Endothelial cell of umbilical vein (primary cell): ENCODE measurements at regions not wholly inside any gene's neighbourhood (a gene's known extent, or its start where the extent isn't known, plus 50 kb on each side); places are given as distances from the start of the nearest gene placed in this dataset.

ENCODE experiments used
- BruUV-seq: library from RNA; stranded (reverse); fragments of 400-500 nt; replicated peaks from 2 replicates; lab custom pipeline; 2021; lab: Mats Ljungman, UMichigan
- CTCF ChIA-PET: fragments of 300-600, 350-600 bp; sonication (Branson Sonifier 250); formaldehyde crosslinking; loops from one replicate; lab custom pipeline; 2021; ENCODE audit warnings: antibody characterized with exemption, inconsistent platforms; lab: Charles Lee
- POLR2A ChIA-PET: fragments of 300-600, 350-600 bp; sonication (Branson Sonifier 250); formaldehyde crosslinking; loops from one replicate; lab custom pipeline; 2021; ENCODE audit warnings: antibody characterized with exemption, inconsistent platforms; lab: Charles Lee
- DNase-seq: peaks from one replicate; pipeline ENCODE4 v3.0.0-alpha.2; 2011; ENCODE audit warnings: low read depth, low spot score
- FAIRE-seq: peaks from 2 replicates; lab custom pipeline; 2011; peaks lifted over from hg19 to GRCh38; lab: Jason Lieb, UNC
- H2AFZ ChIP-seq: 2 replicates; pipeline ENCODE4 v1.6.0; 2012; ENCODE audit warnings: low read depth, low read length, control low read depth, inconsistent platforms
- H3K27ac ChIP-seq: 2 replicates; pipeline ENCODE4 v1.5.1; 2011; ENCODE audit warnings: low read depth, mild to moderate bottlenecking, control low read depth, low read length, moderate library complexity; ENCODE audit not compliant: insufficient read depth
- H3K27me3 ChIP-seq, 2 experiments: 2 replicates each; pipeline versions ENCODE4 v1.6.0 to v1.6.1; 2011; ENCODE audit warnings: low read length in 2 of 2, mixed read lengths in 1 of 2; ENCODE audit not compliant: control insufficient read depth in 2 of 2, insufficient read depth in 2 of 2
- H3K36me3 ChIP-seq, 2 experiments: 2 replicates in 1 of 2; 3 replicates in 1 of 2; pipeline ENCODE4 v1.5.1; 2011; ENCODE audit warnings: low read length in 2 of 2, mild to moderate bottlenecking in 1 of 2, moderate library complexity in 1 of 2; ENCODE audit not compliant: control insufficient read depth in 2 of 2, insufficient read depth in 2 of 2; ENCODE audit errors: extremely low read depth in 1 of 2
- H3K4me1 ChIP-seq: 3 replicates; pipeline ENCODE4 v1.5.1; 2011; ENCODE audit warnings: mild to moderate bottlenecking, low read length; ENCODE audit not compliant: control insufficient read depth, insufficient read depth; ENCODE audit errors: extremely low read depth
- H3K4me2 ChIP-seq: 2 replicates; pipeline ENCODE4 v1.6.1; 2011; ENCODE audit warnings: low read length, control low read depth, mixed read lengths; ENCODE audit not compliant: insufficient read depth
- H3K4me3 ChIP-seq, 3 experiments: fragments of 200-600 bp in 1 of 3; sonication (generic), shearing (Covaris generic) in 1 of 3; replicated peaks in 1 of 3; 2 replicates each; pipeline ENCODE4 v1.5.1; 2011 to 2016; ENCODE audit warnings: control low read depth in 3 of 3, low read length in 3 of 3, mild to moderate bottlenecking in 2 of 3, inconsistent platforms in 1 of 3, low read depth in 1 of 3, moderate library complexity in 1 of 3; ENCODE audit not compliant: insufficient read depth in 1 of 3
- H3K79me2 ChIP-seq: 2 replicates; pipeline ENCODE4 v1.6.0; 2012; ENCODE audit warnings: low read length, inconsistent platforms; ENCODE audit not compliant: control insufficient read depth, insufficient read depth
- H3K9ac ChIP-seq: replicated peaks from 2 replicates; pipeline ENCODE3; 2011; ENCODE audit warnings: low read length, control low read depth; ENCODE audit not compliant: insufficient read depth; ENCODE audit errors: extremely low read depth
- H3K9me1 ChIP-seq: replicated peaks from 3 replicates; pipeline ENCODE4 v1.6.0; 2011; ENCODE audit warnings: mild to moderate bottlenecking, low read length; ENCODE audit not compliant: control insufficient read depth, insufficient read depth; ENCODE audit errors: extremely low read depth
- H3K9me3 ChIP-seq: replicated peaks from 2 replicates; pipeline ENCODE4 v1.5.1; 2012; ENCODE audit warnings: low read length, inconsistent platforms; ENCODE audit not compliant: control insufficient read depth, insufficient read depth
- H4K20me1 ChIP-seq: replicated peaks from 2 replicates; pipeline ENCODE3; 2011; ENCODE audit warnings: mild to moderate bottlenecking, low read length; ENCODE audit not compliant: control insufficient read depth, insufficient read depth; ENCODE audit errors: extremely low read depth
- CTCF ChIP-seq, 2 donors: IDR thresholded peaks; 1 replicate in 1 of 2; 2 replicates in 1 of 2; pipeline ENCODE4 v1.5.1; 2011; ENCODE audit warnings: low read length in 2 of 2, mild to moderate bottlenecking in 2 of 2, moderate library complexity in 2 of 2, control low read depth in 1 of 2, inconsistent platforms in 1 of 2, low read depth in 1 of 2; ENCODE audit not compliant: insufficient read depth in 1 of 2; ENCODE audit errors: extremely low read depth in 1 of 2
- EZH2 ChIP-seq: IDR thresholded peaks from 2 replicates; pipeline ENCODE4 v1.6.1; 2012; ENCODE audit warnings: borderline replicate concordance, low read depth, mild to moderate bottlenecking, moderate library complexity, low read length, inconsistent platforms; ENCODE audit not compliant: severe bottlenecking
- FOS ChIP-seq: IDR thresholded peaks from 2 replicates; pipeline ENCODE4 v1.6.1; 2011; ENCODE audit warnings: mild to moderate bottlenecking, low read length, moderate library complexity, borderline replicate concordance; ENCODE audit not compliant: insufficient read depth
- GATA2 ChIP-seq: IDR thresholded peaks from 2 replicates; pipeline ENCODE4 v1.7.0; 2011; ENCODE audit warnings: low read depth, mild to moderate bottlenecking, moderate library complexity, mixed read lengths, low read length; ENCODE audit not compliant: insufficient read length, insufficient read depth
- JUN ChIP-seq: IDR thresholded peaks from 2 replicates; pipeline ENCODE4 v1.6.1; 2011; ENCODE audit warnings: borderline replicate concordance, low read depth; ENCODE audit not compliant: insufficient read length, insufficient read depth
- MAX ChIP-seq: IDR thresholded peaks from 2 replicates; pipeline ENCODE4 v1.6.1; 2011; ENCODE audit not compliant: insufficient read depth, insufficient read length
- MYC ChIP-seq: IDR thresholded peaks from one replicate; pipeline ENCODE4 v1.6.1; 2011; ENCODE audit warnings: mild to moderate bottlenecking, low read depth, low read length
- POLR2A ChIP-seq: IDR thresholded peaks from 2 replicates; pipeline ENCODE4 v1.6.1; 2012; ENCODE audit warnings: low read depth, mild to moderate bottlenecking, control low read depth, low read length
- POLR2AphosphoS5 ChIP-seq: IDR thresholded peaks from 2 replicates; pipeline ENCODE4 v1.6.1; 2012; ENCODE audit warnings: low read depth, mild to moderate bottlenecking, control low read depth, low read length, moderate library complexity; ENCODE audit not compliant: insufficient read depth
- dilution Hi-C: fragments of 300-500 bp; cut with MboI; formaldehyde crosslinking; loops from one replicate; pipeline ENCODE4 v1.15.0; 2019; ENCODE audit warnings: low sequenced_read_pairs; ENCODE audit not compliant: extremely low pct_ligation_motif_present
- intact Hi-C: fragments of 100-400 bp; cut with micrococcal nuclease; formaldehyde crosslinking; loops from one replicate; pipeline ENCODE4 v1.10.0; 2022

GRCh38 chr2:5132281-5132680 lies 559.9 kb upstream of the SOX11 start:
- CTCF ChIA-PET = no interaction called here
- no peaks in the 10 kb centered on the region for H3K79me2 ChIP-seq

More at GRCh38 chr2:5132281-5132680, 559.9 kb upstream of the SOX11 start:
- no peak overlapping the region for H3K27ac ChIP-seq
- no peak overlapping the region for H3K9ac ChIP-seq
- no peak overlapping the region for H2AFZ ChIP-seq
- no peak for FAIRE-seq
- TF ChIP-seq FOS (no peak), POLR2AphosphoS5 (no peak), CTCF (IDR thresholded peaks at IDR 0.05; ENCODE audit: extremely low read depth in 1 of 2, insufficient read depth in 1 of 2, low read depth in 1 of 2, low read length in 2 of 2) (no peak), EZH2 (no peak), JUN (no peak), GATA2 (no peak), MAX (no peak), MYC (no peak), POLR2A (no peak)
- H3K9me1 ChIP-seq = no peaks in the 10 kb centered on the region
- no peak overlapping the region for H3K4me3 ChIP-seq
- dilution Hi-C loops (no loop called here), intact Hi-C loops (no loop called here)
- H3K27me3 ChIP-seq = no peaks in the 10 kb centered on the region
- no peak overlapping the region for H3K4me2 ChIP-seq
- POLR2A ChIA-PET = no interaction called here
- peaks cover 2% of the 10 kb centered on the region for H3K9me3 ChIP-seq
- no peaks in the 10 kb centered on the region for H4K20me1 ChIP-seq
- no peaks in the 10 kb centered on the region for H3K36me3 ChIP-seq
- BruUV-seq = no TSS peak
- no peaks in the 10 kb centered on the region for H3K4me1 ChIP-seq
- no peak for DNase-seq
